Stimulated activated CD4-positive, alpha-beta T cell treated with anti-CD3 and anti-CD28 coated beads, Interleukin-12 subunit alpha, Interleukin-12 subunit beta, amount 100 ng/mL, for 4 hours (primary cell): ENCODE measurements at regions not wholly inside any gene's neighbourhood (a gene's known extent, or its start where the extent isn't known, plus 50 kb on each side); places are given as distances from the start of the nearest gene placed in this dataset.

Experiments
- DNase-seq: peaks from one replicate; pipeline ENCODE4 v3.0.0-alpha.2; 2020

DNA sequence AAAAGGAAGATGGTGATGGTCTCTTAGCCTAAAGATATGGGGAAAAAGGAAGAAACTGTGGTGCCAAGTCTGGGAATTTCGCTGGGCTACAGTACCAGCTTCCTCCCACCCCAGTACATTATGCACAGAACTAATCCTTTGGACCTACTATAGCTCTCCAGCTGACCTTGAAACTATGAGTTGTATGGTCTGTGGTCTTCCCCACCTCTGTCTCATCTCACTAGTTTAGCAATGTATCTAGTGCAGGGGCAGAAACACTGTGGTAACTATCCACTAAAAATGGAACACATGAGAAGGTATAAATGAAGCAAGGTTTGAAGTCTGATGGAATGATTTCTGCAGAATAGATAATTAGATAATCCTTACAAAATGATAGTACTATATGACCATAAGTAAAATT lies 190.4 kb upstream of the CCDC150 start:
- no peak for DNase-seq

DNA sequence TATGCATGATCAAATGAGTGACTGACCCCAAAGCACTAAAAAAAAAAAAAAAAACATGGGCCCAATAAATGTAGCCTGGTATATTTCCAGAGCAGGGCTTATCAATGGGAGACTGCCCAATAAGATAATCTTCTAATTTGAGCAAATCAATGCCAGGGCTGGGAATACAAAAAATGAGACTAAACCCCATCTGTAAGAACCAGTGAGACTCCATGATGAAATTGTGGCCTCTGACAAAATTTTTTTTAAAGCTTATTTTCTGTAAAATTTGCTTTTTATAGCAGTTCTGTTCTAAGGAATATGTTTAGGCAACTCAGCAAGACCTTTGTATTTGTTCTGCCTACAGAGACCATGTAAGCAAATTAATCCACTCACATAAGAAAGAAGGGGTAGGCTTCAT lies 186.8 kb upstream of the CCDC150 start:
- DNase-seq = no peak

DNA sequence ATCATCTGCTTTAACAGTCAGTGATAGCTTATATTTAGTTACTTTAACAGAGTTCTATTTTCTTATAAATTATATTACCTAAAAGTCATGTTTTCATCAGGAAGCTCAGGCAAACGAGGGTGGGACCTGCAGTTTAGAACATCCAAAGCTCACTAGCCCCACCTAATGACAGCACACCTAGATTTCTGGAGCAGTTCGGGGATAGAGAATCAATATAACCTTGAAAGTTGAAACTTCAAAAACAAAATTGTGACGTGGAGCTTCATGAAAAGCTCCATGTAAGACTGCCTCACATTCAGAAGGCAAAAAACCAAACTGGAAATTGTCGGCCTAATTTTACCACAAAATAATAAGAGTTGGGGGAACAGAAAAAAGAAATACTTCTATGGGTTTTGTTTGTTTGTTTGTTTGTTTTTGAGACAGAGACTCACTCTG lies 185.9 kb upstream of the CCDC150 start:
- peak; percentile 11 for DNase-seq

DNA sequence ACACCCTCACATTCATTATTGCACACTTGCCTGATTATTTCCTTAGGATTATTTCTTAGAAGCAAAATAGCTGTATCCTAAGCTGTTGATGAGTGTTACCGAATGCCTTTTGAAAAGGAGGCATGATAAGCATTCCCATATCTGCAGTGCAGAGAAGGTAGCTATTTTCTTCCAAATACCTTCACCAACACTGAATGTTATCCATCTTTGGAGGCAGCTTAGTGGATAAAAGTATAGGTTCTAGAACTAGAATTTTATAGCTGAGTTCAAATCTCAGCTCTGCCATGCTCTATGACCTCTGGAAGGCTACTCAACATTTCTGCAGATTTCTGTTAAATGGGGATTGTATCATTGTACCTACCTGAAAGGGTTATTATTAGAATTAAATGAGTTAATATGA lies 185.0 kb upstream of the CCDC150 start:
- no peak for DNase-seq

DNA sequence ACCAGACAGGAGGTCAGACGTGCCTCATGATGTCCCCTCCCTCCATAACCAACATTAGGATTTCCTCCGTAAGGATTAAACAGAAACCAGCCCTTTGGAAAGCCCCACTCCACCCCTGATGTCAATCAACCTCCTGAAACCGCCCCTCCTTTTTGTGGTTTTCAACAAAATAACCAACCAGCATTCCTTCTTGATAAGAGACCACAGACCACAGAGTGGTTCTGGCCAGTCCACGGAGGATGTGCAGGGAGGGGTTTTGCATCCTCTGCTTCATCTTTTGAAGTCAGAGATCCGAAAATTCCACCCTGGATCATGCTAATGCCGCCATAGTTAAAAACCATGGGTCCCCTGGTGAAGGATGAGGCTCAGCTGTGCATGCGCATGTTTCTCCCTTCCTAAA lies 180.0 kb upstream of the CCDC150 start:
- no peak for DNase-seq

DNA sequence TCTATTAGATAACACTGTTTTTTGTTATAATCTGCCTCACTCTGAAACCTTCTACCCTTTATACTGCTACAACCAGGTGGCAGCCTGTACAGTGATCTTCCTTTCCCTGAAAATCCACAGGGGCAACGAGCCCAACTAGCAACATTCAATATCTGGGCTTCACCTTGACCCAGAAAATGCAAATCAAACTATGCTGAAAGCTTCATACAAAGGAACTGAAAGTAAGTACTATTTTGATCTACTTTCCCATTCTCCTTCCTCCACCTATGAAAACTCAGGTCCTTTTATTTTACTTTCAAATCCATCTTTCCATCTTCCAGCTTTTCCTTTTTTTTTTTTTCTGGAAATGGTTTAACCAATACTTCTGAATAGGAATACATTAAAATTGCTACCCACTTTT lies 175.8 kb upstream of the CCDC150 start:
- DNase-seq = no peak

DNA sequence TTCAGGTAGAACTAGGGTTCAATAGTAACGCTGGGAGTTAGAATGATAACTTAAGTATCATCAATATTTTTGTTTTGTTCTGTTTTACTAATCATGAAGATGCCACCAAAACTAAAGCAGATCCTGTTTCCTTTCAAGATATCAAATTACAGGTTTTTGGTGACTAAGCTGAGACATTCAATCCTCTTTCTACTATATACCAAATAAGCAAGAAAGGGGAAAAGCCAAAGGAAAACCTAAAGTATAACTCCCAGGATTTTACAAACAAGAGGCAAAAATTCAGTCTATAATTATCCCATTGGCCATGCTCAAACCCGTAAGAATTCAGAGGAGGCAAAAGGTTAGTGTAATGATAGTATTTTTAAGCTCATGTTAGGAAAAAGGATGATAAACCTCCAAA lies 175.2 kb upstream of the CCDC150 start:
- no peak for DNase-seq

DNA sequence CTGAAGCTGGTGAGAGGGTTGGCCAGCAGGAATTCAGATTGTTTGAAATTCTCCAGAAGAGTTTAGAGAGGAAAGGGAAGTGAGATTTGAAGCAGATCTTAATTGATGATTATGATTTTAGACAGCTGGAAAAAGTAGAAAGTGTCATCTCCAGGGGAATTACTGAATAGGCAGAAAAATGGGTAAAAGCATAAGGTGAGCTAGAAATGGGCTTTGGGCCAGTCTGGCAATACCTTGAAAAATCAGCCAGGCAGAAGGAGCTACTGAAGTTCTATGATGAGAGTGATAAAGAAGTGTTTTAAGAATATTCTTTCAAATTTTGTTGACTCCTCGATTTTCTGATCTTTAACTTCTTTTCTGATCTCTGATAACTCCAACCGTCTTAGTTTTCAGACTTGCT lies 172.9 kb upstream of the CCDC150 start:
- DNase-seq = no peak

DNA sequence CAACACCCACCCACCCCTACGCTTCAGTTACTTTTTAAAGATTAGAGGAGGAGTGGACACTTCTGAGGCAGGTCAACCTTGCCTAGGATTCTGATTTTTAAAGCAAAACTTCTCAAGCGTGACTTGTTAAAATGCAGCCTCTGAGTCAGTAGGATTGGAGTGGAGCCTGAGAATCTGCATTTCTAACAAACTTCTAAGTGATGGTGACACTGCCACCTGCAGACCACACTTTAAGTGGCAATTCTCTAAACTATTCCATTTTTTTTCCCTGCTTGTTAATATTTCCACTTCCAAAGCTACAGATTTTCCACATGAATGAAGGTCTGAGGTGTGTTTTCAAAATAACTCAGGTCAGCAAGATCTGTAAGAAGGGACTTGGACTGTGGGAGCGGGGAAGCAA lies 171.1 kb upstream of the CCDC150 start:
- DNase-seq = no peak

DNA sequence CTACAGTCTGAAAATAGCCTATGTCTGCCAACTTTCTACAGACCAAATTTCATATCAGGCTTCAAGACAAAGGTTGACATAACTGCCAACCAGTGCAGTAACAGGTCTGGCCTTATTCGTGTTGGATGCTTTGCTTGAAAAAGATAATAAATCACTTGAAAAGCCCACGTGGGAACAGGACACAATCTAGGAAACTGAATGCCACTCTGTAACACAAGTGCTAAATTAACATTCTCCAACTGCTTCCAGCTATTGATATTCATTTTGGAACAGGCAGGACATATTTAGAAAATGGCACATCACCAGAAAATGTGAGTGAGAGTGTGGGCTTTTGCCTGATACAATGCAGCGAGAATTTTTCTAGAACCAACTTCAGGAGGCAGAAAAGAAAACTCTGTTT lies 165.9 kb upstream of the CCDC150 start:
- DNase-seq = no peak

DNA sequence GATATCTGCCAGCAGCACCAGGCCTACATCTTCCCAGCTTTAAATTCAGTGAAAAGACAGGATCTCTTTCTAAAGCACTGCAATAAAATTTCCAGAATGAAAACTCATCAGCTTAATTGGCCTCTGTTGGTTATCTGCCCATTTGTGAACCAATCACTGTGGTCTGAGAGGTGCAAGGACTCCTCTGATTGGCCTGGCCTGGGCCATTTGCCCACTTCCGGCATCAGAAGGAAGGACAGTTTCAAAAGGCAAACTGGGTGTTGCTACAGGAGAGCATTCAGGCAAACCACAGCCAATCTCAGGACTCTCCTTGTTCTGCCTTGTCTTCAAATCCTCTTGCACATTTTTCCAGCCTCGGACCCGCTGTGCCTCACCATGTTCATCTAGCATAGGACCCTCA lies 163.9 kb upstream of the CCDC150 start:
- no peak for DNase-seq

DNA sequence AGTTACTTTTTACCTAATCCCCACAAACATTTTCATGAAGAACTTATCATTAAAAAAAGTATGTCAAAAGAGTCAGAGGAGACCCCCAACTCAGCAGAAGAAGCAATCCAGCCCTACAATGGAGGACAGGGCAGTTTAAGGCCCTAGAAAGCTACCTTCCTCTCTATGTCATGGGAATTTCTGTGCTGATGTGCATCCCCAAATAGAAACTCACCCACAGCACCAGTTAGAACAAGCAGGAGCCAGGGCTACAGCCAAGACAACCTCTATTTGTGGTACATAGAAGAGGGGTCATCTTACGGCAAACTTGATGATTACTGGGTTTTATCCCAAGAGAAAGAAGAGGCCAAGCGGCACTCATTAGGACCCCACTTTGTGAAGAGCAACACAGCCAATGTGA lies 160.9 kb upstream of the CCDC150 start:
- no peak for DNase-seq

DNA sequence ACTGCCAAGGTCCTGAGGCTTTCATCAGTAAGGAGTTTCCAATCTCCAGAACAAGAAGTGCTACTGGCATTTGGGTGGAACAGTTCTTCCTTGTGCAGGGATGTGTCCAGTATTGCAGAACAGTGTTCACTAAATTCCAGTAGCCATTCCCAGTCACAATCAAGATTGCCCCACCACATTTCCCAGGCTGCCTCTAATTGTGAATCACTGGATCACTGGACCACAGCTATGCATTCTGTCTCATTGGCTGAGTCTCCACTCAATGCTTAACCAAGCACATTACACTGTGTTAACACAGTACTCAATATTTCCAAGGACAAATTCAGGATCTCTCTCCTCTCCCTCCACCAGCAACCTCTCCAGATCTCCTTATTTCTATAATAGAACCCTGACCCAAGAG lies 160.2 kb upstream of the CCDC150 start:
- no peak for DNase-seq

DNA sequence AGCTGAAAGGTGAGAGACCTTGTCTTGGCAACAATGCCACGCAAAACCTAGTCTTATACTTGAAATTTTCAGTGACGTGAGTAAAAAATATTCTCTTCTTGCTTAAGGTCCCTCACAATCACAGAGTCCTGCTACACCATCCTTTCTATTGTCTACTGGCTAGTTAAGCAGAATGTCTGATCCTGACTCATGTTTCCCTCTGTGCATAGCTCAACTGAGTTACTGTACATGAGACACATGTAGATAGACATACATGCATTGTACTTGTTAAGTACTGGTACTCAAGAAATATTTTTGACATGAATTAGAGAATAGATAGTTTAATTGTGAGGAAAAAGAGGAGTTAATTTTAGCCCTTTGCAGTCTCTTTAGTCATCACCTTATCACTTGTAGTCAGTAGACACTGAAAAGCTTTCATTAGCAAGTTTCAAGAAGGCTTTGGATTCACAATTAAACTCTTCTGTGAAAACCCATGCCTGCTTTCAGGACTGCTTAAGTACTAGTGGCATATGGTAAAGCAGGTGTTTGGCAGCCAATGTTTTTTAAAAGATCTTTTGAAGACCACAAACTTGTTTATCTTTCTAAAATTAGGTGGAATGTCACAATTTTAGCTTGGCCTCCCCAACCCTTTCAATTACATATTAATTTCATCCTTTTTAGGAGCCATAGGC lies 158.7 kb upstream of the CCDC150 start:
- DNase-seq = no peak

DNA sequence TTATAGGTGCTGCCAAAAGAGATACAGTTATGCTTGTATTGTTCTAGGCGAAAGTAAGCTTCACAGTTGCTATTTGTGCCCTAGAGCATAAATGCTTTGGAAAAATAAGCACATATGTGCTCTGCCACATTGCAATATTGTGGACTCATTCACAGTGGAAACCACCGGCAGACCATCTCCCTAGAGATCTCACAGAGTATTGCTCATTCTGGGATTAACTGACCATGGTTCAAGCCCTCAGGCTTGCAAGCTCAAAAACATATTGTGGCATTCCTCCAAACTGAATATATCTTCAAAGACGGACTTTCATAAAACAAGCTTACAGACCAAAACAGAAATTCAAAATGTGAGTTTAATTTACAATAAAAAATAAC lies 158.2 kb upstream of the CCDC150 start:
- no peak for DNase-seq

DNA sequence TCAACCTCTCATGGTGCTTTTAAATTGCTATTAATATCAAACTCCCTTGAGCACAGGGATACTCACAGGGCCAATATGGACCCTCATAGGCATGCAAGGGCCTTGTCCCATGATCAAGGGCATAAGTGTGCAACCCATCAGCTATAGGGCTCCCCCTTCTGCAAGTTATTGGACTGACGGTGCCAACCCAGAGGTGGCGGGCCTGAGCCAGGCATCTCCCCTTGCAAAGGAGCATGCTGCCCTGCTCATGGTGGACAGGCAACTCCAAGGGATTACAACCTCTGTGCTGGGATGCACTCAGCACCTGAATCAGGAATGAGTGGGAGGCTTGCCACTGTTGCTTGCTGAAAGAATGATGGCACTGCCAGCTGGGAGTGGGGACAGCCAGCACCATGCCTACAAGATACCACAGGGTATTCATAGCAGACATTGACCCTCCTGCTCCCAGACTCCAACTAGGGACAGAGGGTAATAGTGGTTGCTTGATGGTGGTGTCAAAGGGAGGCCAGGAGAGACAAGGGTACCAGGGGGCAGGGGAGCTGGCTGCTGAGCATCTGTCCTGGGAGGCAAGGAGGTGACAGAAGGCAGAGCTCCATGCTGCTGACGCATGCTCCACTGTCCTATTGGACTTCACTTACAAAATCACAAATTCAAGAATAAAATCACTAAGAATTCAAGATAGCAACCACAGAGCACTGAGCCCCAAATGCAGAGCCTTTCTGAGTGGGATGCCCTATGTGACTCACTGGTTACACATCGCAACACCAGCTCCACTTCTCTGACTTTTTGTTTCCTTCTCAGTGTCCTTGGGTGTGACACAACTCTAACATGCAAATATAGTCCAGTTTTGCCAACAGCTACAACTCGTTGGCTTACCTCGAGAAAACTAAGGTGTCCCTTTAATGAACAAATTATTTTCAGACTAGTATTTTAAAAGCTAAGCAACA lies 157.1 kb upstream of the CCDC150 start:
- DNase-seq = no peak

DNA sequence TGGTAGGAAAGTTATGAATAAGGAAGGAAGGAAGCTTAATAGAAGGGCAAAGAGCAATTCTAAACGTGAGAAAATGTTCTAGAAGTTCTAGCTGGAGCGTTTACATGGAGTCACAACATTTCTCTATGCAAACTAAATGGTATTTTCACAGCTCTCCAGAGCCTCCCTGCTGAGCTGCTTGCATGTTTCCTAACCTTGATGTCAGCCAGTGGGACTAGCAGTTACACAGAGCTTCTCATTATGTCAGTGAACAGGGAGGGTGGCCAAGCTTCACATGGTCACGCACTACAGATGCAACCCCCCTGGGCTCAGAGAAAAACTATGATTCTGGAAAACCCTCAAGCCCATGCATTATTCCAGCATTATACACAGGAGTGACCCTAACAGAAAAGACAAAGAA lies 153.4 kb upstream of the CCDC150 start:
- DNase-seq = no peak

DNA sequence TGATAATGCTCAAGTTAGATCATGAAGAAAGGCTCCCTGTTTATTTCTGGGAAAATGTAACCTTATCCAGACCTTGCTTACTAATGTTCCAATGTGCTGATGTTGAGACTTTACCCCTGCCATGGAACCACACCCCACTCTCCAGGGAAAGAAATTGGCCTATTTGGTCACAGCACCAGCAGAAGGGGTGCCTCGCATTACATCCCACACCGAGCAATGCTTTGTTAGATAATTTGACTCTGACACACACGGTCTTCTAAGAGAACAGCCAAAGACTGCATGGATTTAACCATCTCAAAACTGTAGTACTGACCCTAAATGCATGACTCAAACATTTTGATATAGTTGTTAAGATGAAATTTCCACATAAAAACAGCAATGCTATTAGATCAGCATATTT lies 152.1 kb upstream of the CCDC150 start:
- no peak for DNase-seq

DNA sequence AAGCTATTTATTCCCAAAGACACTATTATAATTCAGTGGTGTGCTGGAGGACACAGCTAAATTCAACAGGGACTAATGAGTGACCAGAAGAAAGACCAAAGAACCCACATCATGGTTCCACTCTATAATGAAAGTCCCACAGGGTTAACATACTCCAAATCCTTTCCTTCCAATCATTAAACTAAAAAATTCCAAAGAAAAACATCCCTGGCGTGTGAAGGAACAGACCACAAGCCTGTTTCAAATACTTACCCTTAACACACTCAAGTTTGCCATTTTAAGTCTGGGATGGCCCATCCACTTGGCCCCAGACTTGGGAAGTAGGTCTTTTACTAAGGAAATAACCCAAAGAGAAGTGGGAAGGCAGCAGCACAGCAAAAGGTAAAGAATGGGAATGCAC lies 150.1 kb upstream of the CCDC150 start:
- no peak for DNase-seq

DNA sequence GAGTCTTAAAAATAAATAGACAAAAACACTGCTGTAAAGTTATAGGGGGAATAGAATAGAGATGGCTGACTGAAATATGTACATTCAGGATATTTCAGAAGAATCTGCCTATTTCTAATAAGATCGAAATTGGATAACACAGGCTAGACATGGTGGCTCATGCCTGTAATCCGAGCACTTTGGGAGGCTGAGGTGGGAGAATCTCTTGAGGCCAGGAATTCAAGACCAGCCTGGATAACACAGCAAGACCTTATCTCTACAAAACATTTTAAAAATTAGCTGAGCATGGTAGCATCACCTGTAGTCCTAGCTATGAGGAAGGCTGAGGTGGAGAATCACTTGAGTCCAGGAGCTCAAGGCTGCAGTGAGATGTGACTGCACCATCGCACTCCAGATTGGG lies 146.6 kb upstream of the CCDC150 start:
- no peak for DNase-seq

DNA sequence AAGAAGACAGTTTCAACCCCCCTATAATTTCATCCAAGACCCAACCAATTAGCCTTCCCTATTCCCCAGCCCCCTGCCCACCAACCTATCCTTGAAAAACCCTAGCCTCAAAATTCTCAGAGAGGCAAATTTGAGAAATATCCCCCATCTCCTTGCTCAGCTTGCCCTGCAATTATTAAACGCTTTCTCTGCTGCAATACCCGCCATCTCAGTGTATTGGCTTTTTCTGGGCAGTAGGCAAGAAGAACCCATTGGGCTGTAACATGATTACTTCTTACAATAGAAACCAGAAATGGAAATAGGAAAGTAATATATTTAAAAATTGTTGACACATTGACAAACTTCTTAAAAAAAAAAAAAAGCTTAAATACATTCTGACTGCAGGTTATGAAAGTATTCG lies 140.6 kb upstream of the CCDC150 start:
- DNase-seq = no peak

DNA sequence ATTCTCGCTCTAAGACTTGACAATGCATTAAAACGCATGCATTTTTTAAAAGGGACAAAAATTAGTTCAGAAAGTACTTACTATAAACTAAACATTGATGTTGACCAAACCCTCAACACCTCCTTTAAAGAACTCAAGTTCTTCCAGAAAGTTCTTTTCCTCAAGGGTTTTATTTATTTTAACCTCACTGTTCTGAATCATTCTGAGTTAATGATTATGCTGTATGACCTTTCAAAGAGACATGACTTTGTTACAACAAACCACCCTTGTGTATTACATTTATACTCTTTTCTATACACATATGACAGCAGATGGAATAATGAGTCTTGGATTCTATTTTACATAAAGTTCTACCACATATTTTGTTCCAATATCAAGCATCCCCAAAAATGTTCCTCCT lies 139.8 kb upstream of the CCDC150 start:
- DNase-seq = no peak

DNA sequence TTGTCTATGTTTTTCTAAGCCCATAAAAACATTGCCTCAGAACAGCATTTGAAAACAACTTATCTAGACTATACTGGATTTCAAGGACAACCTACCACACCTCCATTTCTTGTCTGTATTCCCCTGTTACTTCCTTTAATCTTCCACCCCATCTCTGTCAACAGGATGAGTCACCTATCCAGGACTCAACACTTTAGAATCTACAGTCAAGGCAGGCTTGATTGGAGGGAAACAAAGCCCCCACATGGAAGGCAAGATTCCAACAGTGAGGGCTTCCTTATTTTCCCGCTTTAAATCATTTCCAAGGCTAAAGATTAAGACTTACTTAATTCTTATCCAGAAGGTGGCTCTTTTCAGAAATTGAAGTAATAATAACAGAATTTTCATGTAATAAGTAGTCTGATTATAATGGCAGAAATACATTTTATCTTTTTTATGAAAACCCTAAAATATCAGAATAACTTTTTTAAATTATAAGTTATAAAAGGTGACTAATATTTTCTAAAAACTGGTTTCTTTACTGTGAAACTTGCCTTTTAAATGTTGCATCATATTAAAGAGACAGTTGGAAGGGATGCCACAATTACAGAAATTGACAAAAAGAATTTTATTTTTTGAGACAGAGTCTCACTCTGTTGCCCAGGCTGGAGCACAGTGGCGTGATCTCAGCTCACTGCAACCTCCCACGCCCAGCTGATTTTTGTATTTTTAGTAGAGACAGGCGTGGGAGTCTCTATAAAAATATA lies 138.7 kb upstream of the CCDC150 start:
- DNase-seq = no peak

DNA sequence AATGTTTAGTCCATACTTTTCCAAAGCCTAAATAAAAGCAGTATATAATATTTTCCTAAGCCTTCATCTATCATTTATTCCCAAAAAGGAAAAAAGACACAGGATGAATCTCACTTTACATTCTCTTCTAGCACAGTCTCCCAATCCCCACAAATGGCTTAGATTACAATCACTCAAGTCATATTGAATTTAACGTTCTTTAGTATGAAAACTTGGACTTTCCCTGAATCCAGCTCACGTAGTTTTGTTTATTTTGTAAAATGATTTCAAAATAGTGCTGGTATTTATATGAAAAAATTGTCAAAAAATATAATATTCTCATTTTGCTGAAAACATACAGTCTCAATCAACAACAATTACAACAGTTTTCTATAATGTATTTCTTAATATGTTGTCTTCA lies 137.7 kb upstream of the CCDC150 start:
- no peak for DNase-seq
